BJ (cell line): ENCODE measurements at regions not wholly inside any gene's neighbourhood (a gene's known extent, or its start where the extent isn't known, plus 50 kb on each side); places are given as distances from the start of the nearest gene placed in this dataset.

Experiments used
- CTCF ChIA-PET: fragments of 350-600 bp; formaldehyde crosslinking; extraction: SDS; loops from one replicate; lab custom pipeline; 2021; ENCODE audit warnings: antibody characterized with exemption, inconsistent platforms; lab: Yijun Ruan, JAX
- POLR2A ChIA-PET: fragments of 300-600 bp; sonication (Branson Sonifier 250); formaldehyde crosslinking; extraction: SDS; loops from one replicate; lab custom pipeline; 2021; ENCODE audit warnings: antibody characterized with exemption; lab: Charles Lee
- DNase-seq: peaks from one replicate; pipeline ENCODE4 v3.0.0-alpha.2; 2011; ENCODE audit warnings: low read depth
- H3K27me3 ChIP-seq: 2 replicates; pipeline ENCODE4 v1.6.0; 2011; ENCODE audit warnings: low read length; ENCODE audit not compliant: control insufficient read depth, insufficient read depth
- H3K36me3 ChIP-seq: 2 replicates; pipeline ENCODE4 v1.5.1; 2011; ENCODE audit warnings: low read length; ENCODE audit not compliant: control insufficient read depth, insufficient read depth
- H3K4me3 ChIP-seq: 2 replicates; pipeline ENCODE4 v1.5.1; 2011; ENCODE audit warnings: low read depth, mild to moderate bottlenecking, control low read depth, low read length
- TF ChIP-seq, protein P1 (sequence below): IDR thresholded peaks from 2 replicates; pipeline ENCODE4 v1.5.1; 2011; ENCODE audit warnings: low read depth, mild to moderate bottlenecking, control low read depth, inconsistent platforms, low read length, moderate library complexity; ENCODE audit not compliant: insufficient read depth

- no peaks in the 10 kb centered on the region for H3K36me3 ChIP-seq
- TF ChIP-seq, protein P1, sequence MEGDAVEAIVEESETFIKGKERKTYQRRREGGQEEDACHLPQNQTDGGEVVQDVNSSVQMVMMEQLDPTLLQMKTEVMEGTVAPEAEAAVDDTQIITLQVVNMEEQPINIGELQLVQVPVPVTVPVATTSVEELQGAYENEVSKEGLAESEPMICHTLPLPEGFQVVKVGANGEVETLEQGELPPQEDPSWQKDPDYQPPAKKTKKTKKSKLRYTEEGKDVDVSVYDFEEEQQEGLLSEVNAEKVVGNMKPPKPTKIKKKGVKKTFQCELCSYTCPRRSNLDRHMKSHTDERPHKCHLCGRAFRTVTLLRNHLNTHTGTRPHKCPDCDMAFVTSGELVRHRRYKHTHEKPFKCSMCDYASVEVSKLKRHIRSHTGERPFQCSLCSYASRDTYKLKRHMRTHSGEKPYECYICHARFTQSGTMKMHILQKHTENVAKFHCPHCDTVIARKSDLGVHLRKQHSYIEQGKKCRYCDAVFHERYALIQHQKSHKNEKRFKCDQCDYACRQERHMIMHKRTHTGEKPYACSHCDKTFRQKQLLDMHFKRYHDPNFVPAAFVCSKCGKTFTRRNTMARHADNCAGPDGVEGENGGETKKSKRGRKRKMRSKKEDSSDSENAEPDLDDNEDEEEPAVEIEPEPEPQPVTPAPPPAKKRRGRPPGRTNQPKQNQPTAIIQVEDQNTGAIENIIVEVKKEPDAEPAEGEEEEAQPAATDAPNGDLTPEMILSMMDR: no peak
- ChIA-PET CTCF (no interaction called here), POLR2A (no interaction called here)
- no peaks in the 10 kb centered on the region for H3K27me3 ChIP-seq
- no peak for DNase-seq
- H3K4me3 ChIP-seq: no peak overlapping the region
These were observed 344.7 kb upstream of the NCAM1 start for GRCh38 chr11:112616327-112617097.

DNA sequence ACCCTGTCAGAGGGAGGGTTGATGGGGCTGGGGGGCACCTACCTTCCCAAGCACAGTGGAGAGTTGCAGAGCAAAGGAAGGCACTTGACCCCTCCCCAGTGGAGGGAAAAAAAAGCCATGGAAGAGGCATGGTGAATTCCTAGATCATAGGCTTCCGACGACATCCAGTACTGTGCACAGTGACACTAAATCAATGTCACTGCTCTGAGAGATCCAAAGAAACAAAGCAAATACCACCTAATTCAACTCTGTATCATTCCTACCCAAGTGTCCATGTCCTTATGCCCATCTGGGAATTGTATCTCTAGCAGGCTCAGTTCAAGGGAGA is 344.2 kb upstream of the NCAM1 start:
- CTCF ChIA-PET: no interaction called here
- no peak for DNase-seq
- no peaks in the 10 kb centered on the region for H3K36me3 ChIP-seq
- TF ChIP-seq, protein P1: no peak
- H3K27me3 ChIP-seq: no peaks in the 10 kb centered on the region
- POLR2A ChIA-PET: no interaction called here
- no peak overlapping the region for H3K4me3 ChIP-seq

GRCh38 chr11:112617977-112618826 is 343.0 kb upstream of the NCAM1 start:
- ChIA-PET CTCF (no interaction called here), POLR2A (no interaction called here)
- Histone ChIP-seq H3K4me3 (no peak overlapping the region), H3K36me3 (no peaks in the 10 kb centered on the region), H3K27me3 (peaks cover 1% of the 10 kb centered on the region; the same call in 1 of the 2 replicates)
- DNase-seq: no peak
- TF ChIP-seq, protein P1: no peak

GRCh38 chr11:112619106-112619505 is 342.1 kb upstream of the NCAM1 start:
- TF ChIP-seq, protein P1: no peak
- ChIA-PET POLR2A (no interaction called here), CTCF (no interaction called here)
- no peak overlapping the region for H3K4me3 ChIP-seq
- no peak for DNase-seq
- no peaks in the 10 kb centered on the region for H3K36me3 ChIP-seq
- peaks cover 1% of the 10 kb centered on the region; the same call in 1 of the 2 replicates for H3K27me3 ChIP-seq
